SK-N-SH (cell line): ENCODE measurements at regions not wholly inside any gene's neighbourhood (a gene's known extent, or its start where the extent isn't known, plus 50 kb on each side); places are given as distances from the start of the nearest gene placed in this dataset.

Experiments used
- CTCF ChIA-PET: fragments of 300-600, 350-600 bp; formaldehyde crosslinking; extraction: SDS; loops from one replicate; lab custom pipeline; 2021; lab: Yijun Ruan, JAX
- POLR2A ChIA-PET: fragments of 350-600 bp; sonication (Branson Sonifier 250); formaldehyde crosslinking; extraction: SDS; loops from one replicate; lab custom pipeline; 2020; ENCODE audit warnings: antibody characterized with exemption, inconsistent platforms; lab: Yijun Ruan, JAX
- DNase-seq: peaks from one replicate; pipeline ENCODE4 v3.0.0; 2012
- H2AFZ ChIP-seq: fragments of 200-600 bp; sonication (generic); 2 replicates; pipeline ENCODE4 v1.8.1; 2016; ENCODE audit warnings: antibody characterized with exemption, mild to moderate bottlenecking, low read depth
- H3F3A ChIP-seq: fragments of 200-600 bp; sonication (generic); replicated peaks from 2 replicates; pipeline ENCODE3; 2016; ENCODE audit warnings: antibody characterized with exemption, mild to moderate bottlenecking; ENCODE audit not compliant: insufficient read depth
- H3K27ac ChIP-seq, 2 experiments: fragments of 200-500 bp in 1 of 2; fragments of 200-600 bp in 1 of 2; sonication (Bioruptor generic) in 1 of 2; sonication (generic), shearing (Covaris generic) in 1 of 2; 2 replicates each; pipeline versions ENCODE4 v1.5.1 to v1.6.1; 2014 to 2016; ENCODE audit warnings: low read depth in 2 of 2, inconsistent platforms in 1 of 2, low read length in 1 of 2, mild to moderate bottlenecking in 1 of 2, mixed read lengths in 1 of 2
- H3K27me3 ChIP-seq: fragments of 200-600 bp; sonication (generic), shearing (Covaris generic); 2 replicates; pipeline ENCODE4 v1.6.1; 2016; ENCODE audit warnings: mixed run types; ENCODE audit not compliant: insufficient read depth
- H3K36me3 ChIP-seq, 2 experiments: fragments of 200-500 bp in 1 of 2; fragments of 200-600 bp in 1 of 2; sonication (Bioruptor generic) in 1 of 2; sonication (generic) in 1 of 2; replicated peaks in 1 of 2; 2 replicates each; pipeline versions ENCODE3 to v1.5.1; 2014 to 2016; ENCODE audit warnings: low read length in 1 of 2, mild to moderate bottlenecking in 1 of 2; ENCODE audit not compliant: insufficient read depth in 2 of 2, control insufficient read depth in 1 of 2
- H3K4me1 ChIP-seq, 2 experiments: fragments of 200-500 bp in 1 of 2; fragments of 200-600 bp in 1 of 2; sonication (Bioruptor generic) in 1 of 2; sonication (generic), shearing (Covaris generic) in 1 of 2; 2 replicates each; pipeline versions ENCODE4 v1.5.1 to v1.6.1; 2014 to 2016; ENCODE audit warnings: low read depth in 1 of 2, low read length in 1 of 2, mixed run types in 1 of 2; ENCODE audit not compliant: insufficient read depth in 2 of 2, control insufficient read depth in 1 of 2
- H3K4me2 ChIP-seq: fragments of 200-600 bp; sonication (generic), shearing (Covaris generic); 2 replicates; pipeline ENCODE4 v1.6.1; 2017; ENCODE audit warnings: mixed run types
- H3K4me3 ChIP-seq, 2 experiments: fragments of 200-500 bp in 1 of 2; fragments of 200-600 bp in 1 of 2; sonication (Bioruptor generic) in 1 of 2; sonication (generic), shearing (Covaris generic) in 1 of 2; 2 replicates each; pipeline versions ENCODE4 v1.5.1 to v1.8.1; 2014 to 2016; ENCODE audit warnings: low read depth in 2 of 2, inconsistent platforms in 1 of 2, low read length in 1 of 2, mild to moderate bottlenecking in 1 of 2, mixed read lengths in 1 of 2, moderate library complexity in 1 of 2
- H3K79me2 ChIP-seq: fragments of 200-600 bp; sonication (generic); 2 replicates; pipeline ENCODE4 v1.8.1; 2017; ENCODE audit warnings: mild to moderate bottlenecking; ENCODE audit not compliant: insufficient read depth
- H3K9ac ChIP-seq: fragments of 200-600 bp; sonication (generic); 2 replicates; pipeline ENCODE4 v1.6.1; 2017; ENCODE audit warnings: mixed run types
- H3K9me2 ChIP-seq: fragments of 200-600 bp; sonication (generic); 2 replicates; pipeline ENCODE4 v1.6.1; 2017; ENCODE audit warnings: mixed run types
- H3K9me3 ChIP-seq: fragments of 200-600 bp; sonication (generic); 2 replicates; pipeline ENCODE4 v1.6.1; 2017; ENCODE audit warnings: mixed run types, mild to moderate bottlenecking, moderate library complexity
- H4K20me1 ChIP-seq: fragments of 200-600 bp; sonication (generic); 2 replicates; pipeline ENCODE4 v1.6.1; 2017; ENCODE audit warnings: mild to moderate bottlenecking, mixed run types; ENCODE audit not compliant: insufficient read depth
- FOXJ3 ChIP-seq: sonication (generic); formaldehyde crosslinking; IDR thresholded peaks from 2 replicates; pipeline ENCODE4 v1.5.1; 2020; ENCODE audit warnings: mild to moderate bottlenecking, missing genetic modification reagents
- JUND ChIP-seq: IDR thresholded peaks from 2 replicates; pipeline ENCODE4 v1.4.0; 2012
- MAX ChIP-seq: IDR thresholded peaks from 2 replicates; pipeline ENCODE4 v1.4.0; 2012; ENCODE audit warnings: low read depth
- MEF2A ChIP-seq: IDR thresholded peaks from 2 replicates; pipeline ENCODE4 v1.4.0; 2012; ENCODE audit warnings: low read depth, borderline replicate concordance
- MXI1 ChIP-seq: IDR thresholded peaks from 2 replicates; pipeline ENCODE4 v1.6.1; 2012; ENCODE audit warnings: mild to moderate bottlenecking, low read depth, low read length, improper control_type of control experiment
- NFIC ChIP-seq: IDR thresholded peaks from 2 replicates; pipeline ENCODE4 v1.4.0; 2012; ENCODE audit warnings: borderline replicate concordance
- PBX3 ChIP-seq: IDR thresholded peaks from 2 replicates; pipeline ENCODE4; 2012
- RAD21 ChIP-seq: IDR thresholded peaks from 2 replicates; pipeline ENCODE4 v1.6.1; 2012; ENCODE audit warnings: mild to moderate bottlenecking, low read length
- REST ChIP-seq: IDR thresholded peaks from 2 replicates; pipeline ENCODE4 v1.6.1; 2012; ENCODE audit warnings: mild to moderate bottlenecking, low read depth, low read length, moderate library complexity
- RFX5 ChIP-seq: IDR thresholded peaks from 2 replicates; pipeline ENCODE4 v1.6.1; 2012; ENCODE audit warnings: mild to moderate bottlenecking, improper control_type of control experiment, low read length
- RXRA ChIP-seq: IDR thresholded peaks from 2 replicates; pipeline ENCODE4 v1.4.0; 2012; ENCODE audit warnings: low read depth, mild to moderate bottlenecking, borderline replicate concordance
- SMC3 ChIP-seq: IDR thresholded peaks from 2 replicates; pipeline ENCODE4 v1.6.1; 2012; ENCODE audit warnings: low read depth, low read length, improper control_type of control experiment
- TAF1 ChIP-seq: IDR thresholded peaks from 2 replicates; pipeline ENCODE4 v1.6.1; 2012; ENCODE audit warnings: low read depth, mild to moderate bottlenecking, low read length, moderate library complexity, borderline replicate concordance
- USF2 ChIP-seq: fragments of 150-350 bp; IDR thresholded peaks from 2 replicates; pipeline ENCODE4 v1.6.1; 2017; ENCODE audit warnings: antibody characterized with exemption, low read length, low read depth, borderline replicate concordance
- YY1 ChIP-seq: IDR thresholded peaks from 2 replicates; pipeline ENCODE4 v1.4.0; 2012; ENCODE audit warnings: low read depth, mild to moderate bottlenecking
- ZBTB33 ChIP-seq: IDR thresholded peaks from 2 replicates; pipeline ENCODE4 v1.4.0; 2012; ENCODE audit warnings: low read depth, borderline replicate concordance
- WGBS: methylation state at CpG from one replicate; pipeline ENCODE4 v1.1.6; 2017; ENCODE audit warnings: low lambda C conversion rate; 5-methylcytosine and 5-hydroxymethylcytosine counted together

GRCh38 chr3:87468938-87469337 is 192.6 kb upstream of the POU1F1 start:
- Histone ChIP-seq H3F3A (no peaks in the 10 kb centered on the region), H3K9me2 (no peaks in the 10 kb centered on the region), H3K27ac (no peak overlapping the region), H4K20me1 (no peaks in the 10 kb centered on the region), H3K4me3 (no peak overlapping the region), H3K27me3 (no peaks in the 10 kb centered on the region), H3K4me2 (no peak overlapping the region), H3K9ac (no peak overlapping the region), H3K4me1 (no peaks in the 10 kb centered on the region), H3K79me2 (no peaks in the 10 kb centered on the region), H2AFZ (no peak overlapping the region), H3K36me3 (no peaks in the 10 kb centered on the region), H3K9me3 (no peaks in the 10 kb centered on the region; the same call in 1 of the 2 replicates)
- TF ChIP-seq RAD21: no peak
- no peak for TF ChIP-seq JUND
- TF ChIP-seq RXRA: no peak
- no peak for TF ChIP-seq YY1
- no peak for TF ChIP-seq RFX5
- TF ChIP-seq NFIC: no peak
- TF ChIP-seq ZBTB33: no peak
- no peak for TF ChIP-seq MEF2A
- no peak for TF ChIP-seq USF2
- TF ChIP-seq TAF1: no peak
- no peak for TF ChIP-seq MAX
- DNase-seq: no peak
- ChIA-PET CTCF (no interaction called here), POLR2A (no interaction called here)

DNA sequence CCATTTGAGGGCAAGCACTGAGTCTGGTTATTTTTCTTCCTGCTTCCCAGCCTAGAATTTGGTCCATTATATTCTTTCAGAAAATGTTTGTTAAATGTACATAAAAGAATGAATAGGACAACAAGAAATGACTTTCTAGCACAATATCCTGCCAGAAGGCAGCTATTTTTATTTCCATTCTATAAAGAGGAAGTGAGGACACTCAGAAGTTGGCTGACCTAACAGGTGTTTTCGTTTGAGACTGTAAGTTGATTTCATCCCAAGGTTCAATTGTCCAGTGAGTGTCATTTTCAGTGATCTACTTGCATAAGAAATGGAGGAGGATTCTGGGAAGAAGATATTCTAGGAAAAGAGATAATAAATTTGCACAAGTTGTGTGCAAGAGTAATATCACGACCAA is 191.9 kb upstream of the POU1F1 start:
- POLR2A ChIA-PET: no interaction called here
- Histone ChIP-seq H3K4me2 (no peak overlapping the region), H3K9ac (no peak overlapping the region), H3K9me2 (no peaks in the 10 kb centered on the region), H3K36me3 (no peaks in the 10 kb centered on the region), H3K4me1 (no peaks in the 10 kb centered on the region), H3K79me2 (no peaks in the 10 kb centered on the region), H3K27ac (no peak overlapping the region), H3K27me3 (no peaks in the 10 kb centered on the region), H3K9me3 (no peaks in the 10 kb centered on the region; the same call in 1 of the 2 replicates), H3K4me3 (no peak overlapping the region), H2AFZ (no peak overlapping the region), H4K20me1 (no peaks in the 10 kb centered on the region), H3F3A (no peaks in the 10 kb centered on the region)
- 2% methylated on average over 2 of the region's 2 CpGs for WGBS
- no peak for TF ChIP-seq FOXJ3
- TF ChIP-seq NFIC: no peak
- no peak for TF ChIP-seq MXI1
- TF ChIP-seq PBX3: no peak
- TF ChIP-seq SMC3: no peak
- no peak for TF ChIP-seq REST
- no peak for TF ChIP-seq MAX
- no peak for DNase-seq
- CTCF ChIA-PET: no interaction called here
